GM12864 (cell line): ENCODE measurements at regions not wholly inside any gene's neighbourhood (a gene's known extent, or its start where the extent isn't known, plus 50 kb on each side); places are given as distances from the start of the nearest gene placed in this dataset.

Source experiments
- DNase-seq: peaks from one replicate; pipeline ENCODE4 v3.0.0-alpha.2; 2011; ENCODE audit warnings: low read depth
- H3K4me3 ChIP-seq: 2 replicates; pipeline ENCODE4 v1.5.1; 2011; ENCODE audit warnings: mild to moderate bottlenecking, low read depth, low read length, control low read depth
- TF ChIP-seq, protein P1 (sequence below): IDR thresholded peaks from 2 replicates; pipeline ENCODE4 v1.5.1; 2011; ENCODE audit warnings: low read depth, mild to moderate bottlenecking, moderate library complexity, low read length, control low read depth, inconsistent platforms; ENCODE audit errors: missing control alignments

DNA sequence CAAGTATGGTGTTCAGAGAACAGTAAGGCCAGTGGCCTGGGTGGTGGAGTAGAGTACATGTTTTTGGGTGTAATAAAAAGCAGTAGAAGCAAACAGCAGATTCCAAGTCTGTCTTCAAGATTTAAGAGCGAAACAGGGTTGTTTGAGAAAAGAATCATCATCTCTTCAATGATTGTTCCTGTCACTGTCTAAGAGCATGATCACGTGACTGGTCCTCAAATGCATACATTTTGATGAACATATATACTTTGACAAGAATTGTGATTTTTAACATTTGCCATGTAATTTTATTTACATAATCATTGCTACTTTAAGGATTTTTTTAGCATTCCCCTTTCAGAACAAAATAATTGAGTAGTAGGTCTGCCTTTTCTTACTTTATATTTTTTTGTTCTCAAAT, 252.6 kb upstream of the GPR101 start:
- TF ChIP-seq, protein P1, sequence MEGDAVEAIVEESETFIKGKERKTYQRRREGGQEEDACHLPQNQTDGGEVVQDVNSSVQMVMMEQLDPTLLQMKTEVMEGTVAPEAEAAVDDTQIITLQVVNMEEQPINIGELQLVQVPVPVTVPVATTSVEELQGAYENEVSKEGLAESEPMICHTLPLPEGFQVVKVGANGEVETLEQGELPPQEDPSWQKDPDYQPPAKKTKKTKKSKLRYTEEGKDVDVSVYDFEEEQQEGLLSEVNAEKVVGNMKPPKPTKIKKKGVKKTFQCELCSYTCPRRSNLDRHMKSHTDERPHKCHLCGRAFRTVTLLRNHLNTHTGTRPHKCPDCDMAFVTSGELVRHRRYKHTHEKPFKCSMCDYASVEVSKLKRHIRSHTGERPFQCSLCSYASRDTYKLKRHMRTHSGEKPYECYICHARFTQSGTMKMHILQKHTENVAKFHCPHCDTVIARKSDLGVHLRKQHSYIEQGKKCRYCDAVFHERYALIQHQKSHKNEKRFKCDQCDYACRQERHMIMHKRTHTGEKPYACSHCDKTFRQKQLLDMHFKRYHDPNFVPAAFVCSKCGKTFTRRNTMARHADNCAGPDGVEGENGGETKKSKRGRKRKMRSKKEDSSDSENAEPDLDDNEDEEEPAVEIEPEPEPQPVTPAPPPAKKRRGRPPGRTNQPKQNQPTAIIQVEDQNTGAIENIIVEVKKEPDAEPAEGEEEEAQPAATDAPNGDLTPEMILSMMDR, result no peak
- no peak overlapping the region for H3K4me3 ChIP-seq

DNA sequence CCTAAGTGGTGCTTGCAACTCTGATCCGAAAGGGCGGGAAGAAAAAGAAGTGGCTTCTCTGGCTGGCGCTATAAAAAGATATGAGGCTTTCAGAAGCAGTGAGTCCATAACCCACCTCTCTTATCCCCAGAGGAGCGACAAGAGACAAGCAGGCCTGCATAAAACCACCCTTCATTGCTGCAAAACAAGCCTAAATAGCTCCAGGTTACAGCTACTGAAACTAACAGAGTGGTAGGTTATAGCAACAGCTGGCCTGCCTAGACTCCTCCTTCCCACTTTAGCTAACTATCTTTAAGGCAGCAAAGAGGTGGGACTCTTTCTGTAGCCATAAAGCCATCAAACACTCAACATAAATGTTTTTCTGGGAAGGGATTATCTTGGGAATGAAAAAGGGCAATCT, 245.0 kb upstream of the GPR101 start:
- TF ChIP-seq, protein P1, result no peak
- DNase-seq, result no peak
- no peak overlapping the region for H3K4me3 ChIP-seq

More for the DNA sequence above, 252.6 kb upstream of the GPR101 start:
- no peak for DNase-seq

DNA sequence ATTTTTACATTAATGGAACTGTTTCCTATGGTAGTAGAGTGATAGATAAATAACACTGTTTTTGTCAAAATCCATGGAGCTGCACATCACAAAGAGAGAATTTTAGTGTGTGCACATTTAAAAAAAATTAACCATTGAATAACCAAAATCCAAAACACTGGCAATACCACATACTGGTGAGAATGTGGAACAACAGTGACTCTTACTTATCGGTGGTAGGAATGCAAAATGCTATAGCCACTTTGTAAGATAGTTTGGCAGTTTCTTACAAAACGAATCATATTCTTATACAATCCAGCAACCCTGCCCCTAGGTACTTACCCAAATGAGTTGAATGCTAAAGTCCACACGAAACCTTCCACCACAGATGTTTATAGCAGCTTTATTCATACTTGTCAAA, 229.6 kb upstream of the GPR101 start:
- H3K4me3 ChIP-seq, result no peak overlapping the region
- no peak for DNase-seq
- TF ChIP-seq, protein P1, result no peak

DNA sequence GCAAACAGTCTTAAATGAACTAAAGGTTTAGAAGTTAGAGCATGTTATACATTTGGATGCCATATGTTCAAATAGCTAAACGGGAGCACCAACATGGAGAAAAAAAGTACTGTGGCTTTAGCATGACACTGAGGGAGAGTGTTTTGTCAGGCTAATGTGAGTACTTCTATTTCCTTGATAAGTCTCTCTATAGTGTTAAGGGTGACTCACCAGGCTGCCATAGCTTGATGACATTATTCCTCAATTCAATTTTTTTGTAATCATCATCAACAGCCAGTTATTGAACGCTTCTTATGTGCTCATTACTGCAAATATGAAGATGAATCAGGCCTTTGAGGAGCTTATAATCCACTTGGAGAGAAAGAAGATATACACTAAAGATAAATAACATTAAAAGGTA, 211.4 kb upstream of the GPR101 start:
- TF ChIP-seq, protein P1, result no peak
- H3K4me3 ChIP-seq, result no peak overlapping the region
- no peak for DNase-seq

DNA sequence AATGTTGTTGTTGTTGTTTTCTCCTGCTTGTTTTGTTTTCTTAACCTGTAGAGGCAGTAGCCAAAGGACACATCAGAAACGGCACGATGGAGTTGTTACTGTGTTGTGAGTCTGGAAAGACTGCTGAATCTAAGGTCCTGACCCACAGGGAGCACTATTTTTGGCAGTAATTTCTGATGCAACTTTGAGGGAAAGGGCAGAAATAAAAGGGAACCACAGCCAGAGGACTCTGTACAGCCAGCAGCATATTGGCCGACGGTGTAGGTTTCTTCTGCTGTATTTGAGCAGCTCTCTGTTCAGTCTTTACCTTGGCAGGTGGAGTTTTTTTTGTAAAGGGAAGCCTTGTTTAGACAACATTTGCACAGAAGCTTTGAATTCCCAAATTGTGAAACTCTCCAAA, 203.0 kb upstream of the GPR101 start:
- TF ChIP-seq, protein P1, result no peak
- no peak for DNase-seq
- no peak overlapping the region for H3K4me3 ChIP-seq

DNA sequence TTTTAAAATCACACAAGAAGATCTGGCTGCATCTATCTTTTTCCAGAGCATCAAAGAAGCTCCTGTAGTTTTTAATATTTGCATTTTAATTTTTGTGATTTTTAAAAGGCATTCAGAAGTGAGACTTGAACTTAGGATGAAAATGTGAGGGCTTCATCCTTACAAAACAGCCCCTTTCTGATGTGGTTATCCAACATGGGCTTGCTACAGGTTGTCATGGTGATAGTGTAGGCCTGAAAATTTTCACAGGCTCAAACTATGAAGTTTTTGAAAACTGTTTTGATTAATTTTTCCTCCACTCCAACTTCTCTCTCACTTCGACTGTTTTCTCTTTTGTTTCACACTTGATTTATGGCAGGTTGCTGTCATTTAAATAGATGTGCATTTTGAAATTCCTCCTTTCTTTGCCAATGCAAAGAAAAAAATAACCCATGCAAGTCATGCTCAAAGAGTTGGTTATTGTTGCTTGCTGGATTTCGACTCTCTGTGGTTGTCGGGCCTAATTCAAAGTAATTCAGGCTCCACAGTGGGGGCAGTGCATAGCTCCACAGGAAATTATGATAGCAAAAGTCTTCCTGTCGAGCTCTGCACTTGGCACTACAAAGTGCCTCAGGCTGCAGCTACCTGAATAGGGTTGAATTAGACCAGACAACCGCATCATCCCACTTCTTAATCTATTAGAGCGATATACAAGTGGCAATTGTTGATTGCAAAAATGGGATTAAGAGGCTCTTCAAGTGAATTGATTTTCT, 201.0 kb upstream of the GPR101 start:
- DNase-seq, result no peak
- TF ChIP-seq, protein P1, result no peak
- H3K4me3 ChIP-seq, result no peak overlapping the region

DNA sequence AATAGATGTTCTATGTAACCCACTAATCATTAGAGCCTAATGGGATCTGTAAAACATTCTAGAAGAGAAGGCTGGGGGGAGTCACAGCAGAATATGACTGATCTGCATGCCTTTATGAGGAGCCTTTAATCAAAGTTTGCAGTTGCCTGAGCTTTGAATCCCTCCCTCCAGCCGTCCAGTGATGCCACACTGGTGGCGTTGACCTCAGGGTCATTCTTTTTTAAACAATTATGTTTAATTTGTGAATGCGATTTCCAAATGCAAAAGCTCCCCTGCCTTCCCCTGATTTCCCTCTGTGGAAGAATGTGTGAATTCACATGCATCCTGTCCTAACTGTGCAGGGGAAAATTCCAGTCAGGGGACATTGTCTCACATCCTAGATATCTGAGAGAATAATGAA, 199.7 kb upstream of the GPR101 start:
- no peak for DNase-seq
- H3K4me3 ChIP-seq, result no peak overlapping the region
- TF ChIP-seq, protein P1, result no peak
